ENCODE measurements at regions not wholly inside any gene's neighbourhood (a gene's known extent, or its start where the extent isn't known, plus 50 kb on each side); places are given as distances from the start of the nearest gene placed in this dataset.

DNA sequence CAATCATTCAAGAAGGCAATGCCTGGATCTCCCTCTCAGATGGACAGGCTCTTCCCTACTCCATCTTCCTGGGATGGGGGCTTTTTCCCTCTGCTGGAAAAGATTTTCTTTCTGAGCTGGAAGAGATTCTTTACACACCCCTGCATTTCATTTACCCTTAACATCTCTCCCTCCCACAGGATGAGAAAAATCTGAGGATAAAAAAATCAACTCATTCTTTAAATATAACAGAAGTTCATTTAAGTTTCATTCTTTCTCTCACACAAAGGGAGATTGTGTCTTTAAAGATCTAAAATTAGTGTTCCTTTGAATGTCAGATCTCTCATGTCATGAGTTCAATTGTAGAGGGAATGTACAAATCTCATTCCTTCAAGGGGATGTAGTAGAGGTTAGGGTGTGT, 109.0 kb downstream of the ZNF518B start:
- TF ChIP-seq, protein P1, sequence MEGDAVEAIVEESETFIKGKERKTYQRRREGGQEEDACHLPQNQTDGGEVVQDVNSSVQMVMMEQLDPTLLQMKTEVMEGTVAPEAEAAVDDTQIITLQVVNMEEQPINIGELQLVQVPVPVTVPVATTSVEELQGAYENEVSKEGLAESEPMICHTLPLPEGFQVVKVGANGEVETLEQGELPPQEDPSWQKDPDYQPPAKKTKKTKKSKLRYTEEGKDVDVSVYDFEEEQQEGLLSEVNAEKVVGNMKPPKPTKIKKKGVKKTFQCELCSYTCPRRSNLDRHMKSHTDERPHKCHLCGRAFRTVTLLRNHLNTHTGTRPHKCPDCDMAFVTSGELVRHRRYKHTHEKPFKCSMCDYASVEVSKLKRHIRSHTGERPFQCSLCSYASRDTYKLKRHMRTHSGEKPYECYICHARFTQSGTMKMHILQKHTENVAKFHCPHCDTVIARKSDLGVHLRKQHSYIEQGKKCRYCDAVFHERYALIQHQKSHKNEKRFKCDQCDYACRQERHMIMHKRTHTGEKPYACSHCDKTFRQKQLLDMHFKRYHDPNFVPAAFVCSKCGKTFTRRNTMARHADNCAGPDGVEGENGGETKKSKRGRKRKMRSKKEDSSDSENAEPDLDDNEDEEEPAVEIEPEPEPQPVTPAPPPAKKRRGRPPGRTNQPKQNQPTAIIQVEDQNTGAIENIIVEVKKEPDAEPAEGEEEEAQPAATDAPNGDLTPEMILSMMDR (IDR thresholded peaks at IDR 0.05), result no peak
- TF ChIP-seq POLR2A (IDR thresholded peaks at IDR 0.05), result no peak

Measured in uterus (tissue), 2 donors.